ENCODE measurements at regions not wholly inside any gene's neighbourhood (a gene's known extent, or its start where the extent isn't known, plus 50 kb on each side); places are given as distances from the start of the nearest gene placed in this dataset.

DNA sequence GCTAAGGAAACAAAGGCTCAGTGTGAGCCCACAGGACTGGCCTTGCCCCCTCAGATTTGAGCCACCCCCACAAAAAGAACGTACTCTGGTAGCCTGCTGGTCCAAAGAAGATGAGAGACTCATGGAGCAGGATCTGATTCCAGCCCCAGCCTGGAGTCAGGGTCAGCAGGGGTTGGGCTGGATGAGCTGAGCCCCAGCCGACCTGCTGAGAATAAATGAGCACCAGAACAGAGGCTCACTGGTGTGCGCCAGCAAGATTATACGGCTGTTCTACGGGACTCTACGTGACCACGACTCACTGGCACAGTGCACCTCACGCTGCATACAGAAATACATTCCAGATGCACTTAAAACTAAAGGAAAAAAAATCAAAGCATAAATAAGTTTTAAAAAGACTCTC, 186.0 kb upstream of the RPL38 start:
- no peak for DNase-seq (ENCODE audit: low spot score)

- no peak for DNase-seq (ENCODE audit: low spot score)
Observed at GRCh38 chr17:74018115-74018514, 185.4 kb upstream of the RPL38 start.

- DNase-seq (ENCODE audit: low spot score): no peak
Observed at GRCh38 chr17:74019271-74019670, 184.2 kb upstream of the RPL38 start.

- DNase-seq (ENCODE audit: low spot score): no peak
Observed at GRCh38 chr17:74019860-74020259, 183.6 kb upstream of the RPL38 start.

- DNase-seq (ENCODE audit: low spot score): no peak
Observed at GRCh38 chr17:74020522-74020921, 183.0 kb upstream of the RPL38 start.

DNA sequence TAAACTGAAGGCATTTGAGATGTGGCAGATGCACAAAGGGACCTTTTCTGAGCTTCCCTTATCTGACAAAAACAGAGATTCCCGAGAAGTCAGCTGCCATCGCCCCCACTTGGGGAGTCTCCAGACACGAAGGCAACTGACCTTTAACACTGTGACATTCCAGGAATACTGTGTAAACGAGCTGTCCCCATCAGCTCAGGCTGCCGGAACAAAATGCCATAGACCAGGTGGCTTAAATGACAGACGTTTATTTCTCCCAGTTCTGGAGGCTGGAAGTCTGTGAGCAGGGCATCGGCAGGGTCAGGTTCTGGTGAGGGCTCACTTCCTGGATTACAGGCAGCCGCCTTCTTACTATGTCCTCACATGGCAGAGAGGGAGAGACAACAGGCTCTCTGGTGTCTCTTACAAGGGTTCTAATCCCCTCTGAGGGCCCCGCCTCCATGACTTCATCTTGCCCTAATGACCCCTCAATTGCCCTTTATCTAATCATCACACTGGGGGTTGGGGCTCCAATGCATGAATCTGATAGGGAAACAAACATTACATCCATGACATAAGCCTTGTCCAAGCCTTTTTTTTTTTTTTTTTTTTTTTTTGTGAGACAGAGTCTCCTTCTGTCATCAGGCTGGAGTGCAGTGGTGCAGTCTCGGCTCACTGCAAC, 178.5 kb upstream of the RPL38 start:
- DNase-seq (ENCODE audit: low spot score): no peak

DNA sequence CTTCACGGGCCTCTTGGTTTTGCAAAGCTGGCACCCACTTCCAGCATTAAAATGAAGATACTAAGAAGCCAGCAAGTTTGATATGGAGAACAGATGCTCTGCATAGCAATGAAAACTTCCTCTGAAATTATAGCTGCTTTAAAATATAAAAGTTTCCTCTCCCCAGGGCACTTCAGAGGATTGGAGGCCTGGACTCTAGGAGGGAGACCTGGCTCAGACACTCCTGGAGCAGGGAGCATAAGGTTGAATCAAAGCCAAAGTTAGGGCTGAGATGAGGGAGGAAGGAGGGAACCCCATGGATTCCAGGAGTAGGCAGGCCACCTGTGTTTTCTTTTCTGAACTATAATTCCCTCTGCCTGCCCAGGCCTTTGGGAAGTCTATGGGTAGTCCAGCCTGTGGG, 176.0 kb upstream of the RPL38 start:
- no peak for DNase-seq (ENCODE audit: low spot score)

DNA sequence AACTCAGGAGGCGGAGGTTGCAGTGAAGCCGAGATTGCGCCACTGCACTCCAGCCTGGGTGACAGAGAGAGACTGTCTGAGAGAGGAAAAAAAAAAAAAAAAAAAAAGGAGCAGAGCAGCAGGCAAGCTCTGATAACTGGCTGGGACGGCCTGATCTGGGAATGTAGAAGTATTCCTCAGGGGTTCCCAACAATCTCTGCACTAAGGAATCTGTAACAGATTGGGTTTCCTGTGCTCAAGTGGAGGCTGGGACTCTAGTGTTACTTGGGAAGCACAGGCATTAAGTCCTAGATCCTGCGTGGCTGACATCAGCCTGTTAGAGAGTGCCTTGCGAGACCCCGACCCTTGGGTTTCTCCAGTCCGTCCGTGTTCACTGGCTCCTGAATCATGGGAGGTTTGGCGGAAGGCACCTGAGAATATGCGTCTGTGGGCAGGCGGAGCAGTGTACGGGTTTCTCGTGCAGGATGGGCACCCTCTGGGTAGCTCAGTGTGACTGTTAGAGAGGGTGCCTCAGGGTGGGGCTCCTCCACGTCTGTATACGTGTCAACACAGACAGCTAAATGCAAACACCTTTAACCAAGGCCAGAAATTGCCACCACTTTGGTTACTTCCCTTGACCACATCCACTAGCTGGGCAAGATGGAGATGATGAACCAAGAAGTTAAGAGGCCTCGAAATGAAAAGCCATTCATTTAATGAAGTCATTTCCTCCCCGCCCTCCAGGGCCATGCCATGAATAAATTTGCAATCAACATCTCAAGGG, 174.9 kb upstream of the RPL38 start:
- DNase-seq (ENCODE audit: low spot score): no peak

DNA sequence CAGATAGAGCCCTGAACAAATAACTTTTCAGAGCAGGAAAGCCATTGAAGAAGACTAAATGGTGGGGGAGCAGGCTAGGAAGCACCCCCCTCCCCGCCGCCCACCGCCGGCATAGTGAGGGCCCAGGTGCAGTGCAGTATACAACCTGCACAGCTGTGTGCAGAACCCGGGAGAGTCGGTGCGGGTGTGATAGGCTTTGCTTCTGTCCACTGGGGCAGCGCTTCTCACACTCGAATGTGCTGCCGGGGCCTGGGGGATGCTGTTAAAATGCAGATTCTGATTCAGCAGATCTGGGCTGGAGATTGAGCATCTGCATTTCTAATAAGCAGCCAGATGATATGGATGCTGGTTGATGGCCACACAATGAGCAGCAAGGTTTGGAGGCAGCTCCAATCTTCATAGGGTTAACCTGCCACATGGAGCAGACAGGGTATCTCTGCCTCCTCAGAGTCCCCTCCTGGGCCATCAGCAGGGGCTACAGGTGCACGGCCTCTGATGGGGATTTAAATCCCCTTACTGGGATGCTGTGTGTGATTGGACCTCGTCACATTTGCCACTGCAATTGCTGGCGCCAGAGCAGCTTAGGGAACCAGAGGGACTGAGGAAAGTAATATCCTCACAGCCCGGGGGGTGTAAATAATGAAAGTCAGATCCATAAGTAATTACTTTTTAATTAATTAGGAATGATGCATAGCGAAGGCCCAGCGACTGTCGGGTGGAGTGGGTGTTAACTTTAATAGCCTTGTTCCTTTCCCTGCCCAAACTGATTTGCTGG, 172.0 kb upstream of the RPL38 start:
- no peak for DNase-seq (ENCODE audit: low spot score)

GRCh38 chr17:74032222-74032621, 171.3 kb upstream of the RPL38 start:
- DNase-seq (ENCODE audit: low spot score): no peak

GRCh38 chr17:74037320-74037719, 166.2 kb upstream of the RPL38 start:
- no peak for DNase-seq (ENCODE audit: low spot score)

DNA sequence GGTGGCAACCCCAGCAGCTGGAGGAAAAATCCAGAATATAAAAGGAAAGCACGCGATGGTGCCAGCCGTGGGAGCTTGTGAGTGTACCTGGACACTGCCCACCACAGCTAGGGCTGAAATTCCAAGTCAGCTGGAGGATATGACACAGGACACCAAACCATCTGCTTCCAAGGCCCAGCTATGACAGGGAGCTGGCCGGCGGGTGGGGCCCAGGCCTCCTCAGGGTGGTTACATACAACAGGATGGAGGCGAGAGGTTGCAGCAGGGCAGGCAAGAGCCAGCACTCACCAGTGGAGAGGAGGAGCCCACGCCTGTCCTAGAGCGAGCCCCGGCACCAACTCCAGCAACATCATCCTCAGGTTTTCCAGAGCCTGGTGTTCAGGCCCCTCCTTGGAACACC, 163.2 kb upstream of the RPL38 start:
- DNase-seq (ENCODE audit: low spot score): no peak

DNA sequence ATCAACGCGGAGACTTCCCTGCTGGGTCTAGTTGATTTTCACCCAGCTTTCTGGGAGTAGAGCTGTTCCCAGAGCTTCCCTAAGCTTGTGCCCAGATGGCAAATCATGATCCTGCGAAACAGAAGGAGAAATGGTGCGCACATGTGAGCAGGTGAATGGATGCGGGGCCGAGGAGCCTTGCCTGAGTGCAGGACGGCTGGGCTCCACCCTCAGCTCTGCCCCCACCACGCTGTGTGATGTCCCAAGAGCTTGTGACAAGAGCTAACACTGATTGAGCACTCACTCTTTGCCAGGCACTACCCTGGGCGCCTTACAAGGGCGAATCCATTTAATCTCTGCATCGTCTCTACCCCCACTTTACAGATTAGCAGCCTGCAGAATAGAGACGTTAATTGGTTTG, 162.7 kb upstream of the RPL38 start:
- DNase-seq (ENCODE audit: low spot score): no peak

- DNase-seq (ENCODE audit: low spot score): no peak
Observed at GRCh38 chr17:74041869-74042640, 161.4 kb upstream of the RPL38 start.

DNA sequence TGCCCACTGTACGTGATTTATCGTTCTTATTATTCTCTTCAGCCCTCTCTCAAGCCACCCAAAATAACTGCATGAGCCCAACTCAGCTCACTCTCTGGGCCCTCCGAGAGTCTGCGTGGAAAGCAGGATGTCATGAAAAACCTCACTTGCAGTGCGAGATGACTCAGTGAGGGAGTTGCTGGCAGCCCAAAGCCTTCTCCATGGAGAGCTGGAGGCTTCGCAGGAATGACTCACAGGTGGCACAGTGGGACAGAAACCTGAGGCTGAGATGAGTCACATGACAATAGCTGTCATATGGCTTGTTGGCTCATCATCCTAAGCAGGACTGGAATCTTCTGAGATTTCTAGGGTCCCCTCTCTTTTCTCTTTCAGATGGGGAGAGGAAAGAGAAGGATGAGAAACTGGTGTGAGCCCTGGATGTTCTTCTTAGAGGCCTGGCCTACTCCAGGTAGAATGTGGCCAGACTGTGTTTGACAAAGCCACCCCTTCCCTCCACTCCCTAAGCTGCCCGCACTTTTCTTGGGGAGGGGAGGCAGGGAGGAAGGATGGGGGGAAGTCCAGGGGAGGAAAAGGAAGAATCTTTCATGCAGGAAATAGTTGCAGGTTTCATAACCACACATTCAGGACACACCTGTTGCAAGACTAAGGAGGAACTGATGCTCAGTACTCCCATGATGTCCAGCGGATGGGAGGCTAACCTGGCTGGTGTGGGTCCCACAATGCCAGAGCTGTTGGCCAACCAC, 160.6 kb upstream of the RPL38 start:
- peak; percentile 63 for DNase-seq (ENCODE audit: low spot score)

- no peak for DNase-seq (ENCODE audit: low spot score)
Observed at GRCh38 chr17:74043976-74044375, 159.5 kb upstream of the RPL38 start.

DNA sequence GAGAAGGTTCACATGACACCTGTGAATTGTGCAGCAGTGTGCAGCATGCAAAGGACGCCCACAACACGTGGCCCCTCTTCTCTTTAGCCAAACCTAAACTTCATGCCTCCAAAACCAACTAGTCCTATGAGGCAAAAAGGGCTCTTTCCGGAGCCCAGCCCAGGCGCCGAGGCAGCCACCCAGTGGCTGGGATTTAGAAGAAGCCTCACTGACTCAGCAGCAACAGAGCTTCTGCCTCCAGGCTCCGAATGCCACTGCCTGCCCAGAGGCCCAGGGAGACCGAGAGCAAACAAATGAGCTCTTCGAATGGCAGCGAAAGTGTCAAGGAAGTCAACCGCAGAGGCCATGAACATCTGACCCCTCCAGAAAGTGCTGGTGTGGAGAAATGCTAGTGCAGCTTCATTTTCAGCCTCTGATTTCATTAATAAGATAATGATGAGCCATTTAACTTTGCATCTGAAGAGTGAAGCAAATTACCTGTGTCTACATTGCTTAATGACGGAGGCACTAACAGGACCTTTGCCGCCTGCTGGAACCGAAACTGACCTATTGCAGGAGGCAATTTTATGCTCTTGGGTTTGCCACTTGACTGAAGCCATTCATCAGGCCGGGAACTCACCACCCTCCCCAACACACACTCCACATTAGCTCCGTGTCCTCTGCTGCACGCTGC, 157.7 kb upstream of the RPL38 start:
- DNase-seq (ENCODE audit: low spot score): no peak

DNA sequence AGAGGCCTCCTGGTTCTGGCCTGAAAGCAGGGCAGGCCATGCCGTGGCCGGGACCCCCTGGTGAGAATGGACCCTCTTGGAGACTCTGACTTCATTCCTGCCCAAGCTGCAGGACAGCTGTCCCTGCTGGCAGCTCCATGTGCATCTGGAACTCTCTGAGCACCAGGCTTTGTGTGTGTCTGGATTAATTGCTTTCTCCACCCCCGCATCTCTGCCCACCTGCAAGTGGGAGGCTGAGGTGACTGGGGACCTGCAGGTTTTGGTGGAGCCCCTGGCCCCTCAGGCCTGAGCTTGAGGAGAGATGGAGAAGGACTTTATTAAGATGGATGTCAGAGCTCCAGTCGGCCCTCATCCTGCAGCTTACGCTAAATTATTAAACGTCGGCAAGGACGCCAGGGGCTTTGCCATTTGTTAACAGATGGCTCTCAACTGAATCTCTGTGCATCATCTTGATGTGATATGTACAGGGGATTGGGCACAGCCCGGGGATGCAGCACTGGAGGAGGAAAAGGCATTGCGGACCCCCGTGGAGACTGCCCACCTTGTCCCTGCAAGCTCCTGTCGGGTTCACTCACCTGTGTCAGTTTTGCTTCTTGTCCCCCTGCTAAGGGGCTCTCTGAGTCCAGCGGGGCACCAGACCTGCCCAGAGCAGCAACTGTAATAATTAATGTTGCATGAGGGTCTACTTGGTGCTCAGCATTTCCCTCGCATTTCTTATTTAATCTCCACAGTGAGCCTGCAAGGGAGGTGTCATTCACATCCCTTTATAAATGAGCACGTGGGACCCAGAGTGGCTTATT, 154.1 kb upstream of the RPL38 start:
- no peak for DNase-seq (ENCODE audit: low spot score)

DNA sequence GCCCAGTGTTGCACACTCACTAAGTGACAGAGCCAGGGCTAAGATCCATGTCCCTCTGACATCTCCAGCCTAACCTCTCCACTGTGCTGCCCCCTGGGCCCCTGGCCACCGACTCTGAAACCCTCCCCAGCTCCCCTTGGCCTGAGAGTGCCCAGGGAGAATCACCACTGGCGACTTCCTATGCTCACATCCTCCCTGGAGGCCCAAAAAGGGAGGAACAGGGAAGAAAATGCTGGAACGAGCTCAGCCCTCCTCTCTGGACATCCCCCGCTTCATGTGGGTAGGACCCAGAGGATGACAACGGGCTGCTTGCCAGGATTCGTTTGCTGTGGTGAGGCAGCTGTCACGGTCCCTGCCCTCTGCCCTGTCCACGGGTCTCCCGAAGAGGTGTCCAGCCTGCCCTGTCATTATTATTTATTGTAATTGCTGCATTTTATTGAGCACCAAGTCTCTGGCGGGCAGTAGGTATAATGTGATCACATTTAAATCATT, 153.5 kb upstream of the RPL38 start:
- no peak for DNase-seq (ENCODE audit: low spot score)

DNA sequence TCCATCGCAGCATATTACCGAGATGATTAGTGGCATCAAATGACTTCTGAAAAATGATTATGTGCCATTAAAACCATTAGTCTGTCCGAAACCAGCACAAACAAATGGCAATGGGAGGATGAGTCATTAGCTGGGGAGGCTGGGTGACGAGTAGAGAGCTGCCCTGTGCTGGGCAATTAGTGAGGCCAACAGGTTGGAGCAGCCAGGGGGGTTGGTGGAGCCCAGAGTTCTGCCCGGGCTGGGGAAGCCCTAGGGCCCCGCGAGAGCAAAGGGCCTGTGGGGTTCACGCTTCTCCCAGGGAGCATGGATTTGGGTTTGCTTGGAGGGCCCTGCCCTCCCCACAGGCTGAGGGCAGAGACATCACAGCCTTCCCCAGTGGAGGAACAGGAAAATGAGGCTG, 152.1 kb upstream of the RPL38 start:
- no peak for DNase-seq (ENCODE audit: low spot score)
